ENCODE measurements at regions not wholly inside any gene's neighbourhood (a gene's known extent, or its start where the extent isn't known, plus 50 kb on each side); places are given as distances from the start of the nearest gene placed in this dataset.

DNA sequence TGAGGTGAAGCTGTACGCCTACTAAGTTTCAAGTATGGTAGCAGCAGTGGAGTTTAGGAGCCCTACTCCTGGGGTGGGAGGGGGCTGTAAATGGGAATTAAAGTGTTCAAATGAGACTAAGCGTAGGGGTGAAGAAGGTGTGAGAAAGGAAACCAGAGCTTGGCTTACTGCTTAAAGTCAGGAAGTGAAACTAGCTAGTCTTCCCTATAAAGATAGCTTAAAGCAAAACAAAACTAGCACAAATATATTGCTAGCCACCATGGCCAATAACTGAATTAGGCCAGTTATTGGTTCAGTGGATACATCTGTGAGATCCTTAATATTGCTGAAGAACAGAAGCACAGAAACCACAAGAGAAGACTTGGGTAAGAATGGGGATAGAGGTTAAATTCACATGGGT lies 492.2 kb upstream of the PKN2 start:
- ATAC-seq, result no peak
- Histone ChIP-seq H3K27ac (no peak overlapping the region), H3K27me3 (no peaks in the 10 kb centered on the region), H3K9me3 (no peaks in the 10 kb centered on the region), H3K36me3 (replicated peaks in 1 of 2; ENCODE audit: insufficient read depth in 1 of 2, low read depth in 2 of 2) (no peaks in the 10 kb centered on the region), H3K4me3 (no peak overlapping the region), H3K4me1 (no peaks in the 10 kb centered on the region)
- TF ChIP-seq CTCF (IDR thresholded peaks at IDR 0.05) (no peak), POLR2A (IDR thresholded peaks at IDR 0.05) (no peak)
- 90 to 92% methylated on average over 2 of the region's 2 CpGs for WGBS, 2 donors
- intact Hi-C loops (cut with DNase I), result no loop called here
- no peak for DNase-seq

GRCh38 chr1:88194542-88194941 lies 489.5 kb upstream of the PKN2 start:
- H3K4me3 ChIP-seq, result no peak overlapping the region
- WGBS, 2 donors, result 94 to 100% methylated on average over 1 of the region's 1 CpG
- no peak for DNase-seq

DNA sequence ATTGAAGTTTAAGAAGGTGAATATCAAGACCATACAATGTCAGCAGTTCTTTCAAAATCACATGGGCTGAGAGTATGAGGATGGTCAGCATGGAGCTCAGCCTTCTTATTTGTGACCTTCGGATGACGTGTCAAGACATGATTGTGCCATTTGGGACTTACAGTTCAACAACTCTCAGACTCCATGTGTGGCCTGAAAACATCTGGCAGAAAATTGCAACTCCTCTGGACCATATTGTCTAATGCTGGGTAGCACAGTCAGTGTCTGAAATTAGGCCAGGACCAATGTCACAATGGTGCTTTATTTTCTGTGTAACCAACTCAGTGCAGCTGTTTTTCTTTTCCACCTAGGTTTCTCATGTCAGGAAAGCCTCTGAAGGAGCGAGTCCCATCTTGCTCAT lies 483.5 kb upstream of the PKN2 start:
- Histone ChIP-seq H3K9me3 (no peaks in the 10 kb centered on the region), H3K27ac (no peak overlapping the region), H3K4me3 (no peak overlapping the region), H3K4me1 (no peaks in the 10 kb centered on the region), H3K36me3 (replicated peaks in 1 of 2; ENCODE audit: insufficient read depth in 1 of 2, low read depth in 2 of 2) (no peaks in the 10 kb centered on the region), H3K27me3 (no peaks in the 10 kb centered on the region)
- no peak for TF ChIP-seq POLR2A (IDR thresholded peaks at IDR 0.05)
- TF ChIP-seq CTCF (IDR thresholded peaks at IDR 0.05), result no peak
- intact Hi-C loops (cut with DNase I), result no loop called here
- 78 to 86% methylated on average over 3 of the region's 3 CpGs for WGBS, 2 donors
- DNase-seq (no peak), ATAC-seq (no peak)

More at GRCh38 chr1:88194542-88194941, 489.5 kb upstream of the PKN2 start:
- intact Hi-C loops (cut with DNase I), result no loop called here
- H3K4me1 ChIP-seq, result no peaks in the 10 kb centered on the region
- no peaks in the 10 kb centered on the region for H3K9me3 ChIP-seq
- no peaks in the 10 kb centered on the region for H3K36me3 ChIP-seq (replicated peaks in 1 of 2; ENCODE audit: insufficient read depth in 1 of 2, low read depth in 2 of 2)
- no peaks in the 10 kb centered on the region for H3K27me3 ChIP-seq
- H3K27ac ChIP-seq, result no peak overlapping the region
- no peak for ATAC-seq
- TF ChIP-seq POLR2A (IDR thresholded peaks at IDR 0.05) (no peak), CTCF (IDR thresholded peaks at IDR 0.05) (no peak)

GRCh38 chr1:88204111-88204510 lies 480.0 kb upstream of the PKN2 start:
- H3K36me3 ChIP-seq (replicated peaks in 1 of 2; ENCODE audit: insufficient read depth in 1 of 2, low read depth in 2 of 2), result no peaks in the 10 kb centered on the region
- ATAC-seq (no peak), DNase-seq (no peak)
- no peak overlapping the region for H3K27ac ChIP-seq
- H3K4me1 ChIP-seq, result no peaks in the 10 kb centered on the region
- no peaks in the 10 kb centered on the region for H3K27me3 ChIP-seq
- H3K4me3 ChIP-seq, result no peak overlapping the region
- TF ChIP-seq CTCF (IDR thresholded peaks at IDR 0.05), result no peak
- TF ChIP-seq POLR2A (IDR thresholded peaks at IDR 0.05), result no peak
- intact Hi-C loops (cut with DNase I), result no loop called here
- no peaks in the 10 kb centered on the region for H3K9me3 ChIP-seq
- 53 to 54% methylated on average over 3 of the region's 3 CpGs for WGBS, 2 donors

GRCh38 chr1:88204612-88205167 lies 479.4 kb upstream of the PKN2 start:
- ATAC-seq, result no peak
- H3K4me1 ChIP-seq, result no peaks in the 10 kb centered on the region
- H3K27me3 ChIP-seq, result no peaks in the 10 kb centered on the region
- H3K36me3 ChIP-seq (replicated peaks in 1 of 2; ENCODE audit: insufficient read depth in 1 of 2, low read depth in 2 of 2), result no peaks in the 10 kb centered on the region
- TF ChIP-seq POLR2A (IDR thresholded peaks at IDR 0.05), result no peak
- TF ChIP-seq CTCF (IDR thresholded peaks at IDR 0.05), result no peak
- H3K4me3 ChIP-seq, result no peak overlapping the region
- no peak overlapping the region for H3K27ac ChIP-seq
- 88% methylated on average over 1 of the region's 1 CpG for WGBS, 2 donors
- H3K9me3 ChIP-seq, result no peaks in the 10 kb centered on the region
- DNase-seq, result no peak
- intact Hi-C loops (cut with DNase I), result no loop called here

Data from body of pancreas (tissue), 4 donors.